ENCODE measurements at regions not wholly inside any gene's neighbourhood (a gene's known extent, or its start where the extent isn't known, plus 50 kb on each side); places are given as distances from the start of the nearest gene placed in this dataset.

- no peak overlapping the region for H3K4me3 ChIP-seq (ENCODE audit: control insufficient read depth, low read depth, low read length)
- no peak for TF ChIP-seq CTCF (conservative IDR thresholded peaks at IDR 0.05; ENCODE audit: control insufficient read depth, insufficient read depth, low read depth, low read length)
- no peak for DNase-seq (ENCODE audit: low read depth)
Observed at GRCh38 chr14:87158283-87158682, 834.7 kb downstream of the GALC start.

GRCh38 chr14:87156878-87157277 is 836.1 kb downstream of the GALC start:
- TF ChIP-seq CTCF (conservative IDR thresholded peaks at IDR 0.05; ENCODE audit: control insufficient read depth, insufficient read depth, low read depth, low read length) = no peak
- no peak for DNase-seq (ENCODE audit: low read depth)
- H3K4me3 ChIP-seq (ENCODE audit: control insufficient read depth, low read depth, low read length) = no peak overlapping the region

- no peak for TF ChIP-seq CTCF (conservative IDR thresholded peaks at IDR 0.05; ENCODE audit: control insufficient read depth, insufficient read depth, low read depth, low read length)
- H3K4me3 ChIP-seq (ENCODE audit: control insufficient read depth, low read depth, low read length) = no peak overlapping the region
- DNase-seq (ENCODE audit: low read depth) = no peak
Observed at GRCh38 chr14:87155856-87156488, 837.0 kb downstream of the GALC start.

GRCh38 chr14:87153901-87154300 is 839.1 kb downstream of the GALC start:
- H3K4me3 ChIP-seq (ENCODE audit: control insufficient read depth, low read depth, low read length) = no peak overlapping the region
- TF ChIP-seq CTCF (conservative IDR thresholded peaks at IDR 0.05; ENCODE audit: control insufficient read depth, insufficient read depth, low read depth, low read length) = no peak
- DNase-seq (ENCODE audit: low read depth) = no peak

- H3K4me3 ChIP-seq (ENCODE audit: control insufficient read depth, low read depth, low read length) = no peak overlapping the region
- no peak for TF ChIP-seq CTCF (conservative IDR thresholded peaks at IDR 0.05; ENCODE audit: control insufficient read depth, insufficient read depth, low read depth, low read length)
- DNase-seq (ENCODE audit: low read depth) = no peak
Observed at GRCh38 chr14:87153391-87153790, 839.6 kb downstream of the GALC start.

GRCh38 chr14:87152693-87153092 is 840.3 kb downstream of the GALC start:
- no peak for DNase-seq (ENCODE audit: low read depth)
- TF ChIP-seq CTCF (conservative IDR thresholded peaks at IDR 0.05; ENCODE audit: control insufficient read depth, insufficient read depth, low read depth, low read length) = no peak
- H3K4me3 ChIP-seq (ENCODE audit: control insufficient read depth, low read depth, low read length) = no peak overlapping the region
